ENCODE measurements at regions not wholly inside any gene's neighbourhood (a gene's known extent, or its start where the extent isn't known, plus 50 kb on each side); places are given as distances from the start of the nearest gene placed in this dataset.

DNA sequence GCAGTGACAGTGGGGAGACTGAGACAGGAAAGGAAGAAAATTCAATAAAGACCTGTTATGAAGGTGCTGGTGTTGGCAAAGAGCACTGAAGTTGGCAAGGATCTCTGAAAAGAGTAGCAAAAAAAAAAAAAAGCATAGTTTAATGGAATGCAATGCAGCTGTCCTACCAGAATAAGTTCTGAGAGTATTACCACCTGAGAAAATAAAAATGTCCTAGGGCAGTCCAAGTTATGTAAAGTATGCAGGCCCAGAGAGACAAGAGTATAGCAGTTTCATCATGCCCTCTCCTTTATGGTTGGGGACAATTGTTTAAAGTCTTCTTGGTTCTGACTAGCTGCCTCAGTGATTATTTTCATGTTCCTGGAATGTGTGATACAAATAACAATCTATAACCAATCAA lies 1092.8 kb downstream of the SORCS3 start:
- TF ChIP-seq, protein P1, sequence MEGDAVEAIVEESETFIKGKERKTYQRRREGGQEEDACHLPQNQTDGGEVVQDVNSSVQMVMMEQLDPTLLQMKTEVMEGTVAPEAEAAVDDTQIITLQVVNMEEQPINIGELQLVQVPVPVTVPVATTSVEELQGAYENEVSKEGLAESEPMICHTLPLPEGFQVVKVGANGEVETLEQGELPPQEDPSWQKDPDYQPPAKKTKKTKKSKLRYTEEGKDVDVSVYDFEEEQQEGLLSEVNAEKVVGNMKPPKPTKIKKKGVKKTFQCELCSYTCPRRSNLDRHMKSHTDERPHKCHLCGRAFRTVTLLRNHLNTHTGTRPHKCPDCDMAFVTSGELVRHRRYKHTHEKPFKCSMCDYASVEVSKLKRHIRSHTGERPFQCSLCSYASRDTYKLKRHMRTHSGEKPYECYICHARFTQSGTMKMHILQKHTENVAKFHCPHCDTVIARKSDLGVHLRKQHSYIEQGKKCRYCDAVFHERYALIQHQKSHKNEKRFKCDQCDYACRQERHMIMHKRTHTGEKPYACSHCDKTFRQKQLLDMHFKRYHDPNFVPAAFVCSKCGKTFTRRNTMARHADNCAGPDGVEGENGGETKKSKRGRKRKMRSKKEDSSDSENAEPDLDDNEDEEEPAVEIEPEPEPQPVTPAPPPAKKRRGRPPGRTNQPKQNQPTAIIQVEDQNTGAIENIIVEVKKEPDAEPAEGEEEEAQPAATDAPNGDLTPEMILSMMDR (IDR thresholded peaks at IDR 0.05), result no peak
- TF ChIP-seq POLR2AphosphoS5 (IDR thresholded peaks at IDR 0.05) (no peak), POLR2A (IDR thresholded peaks at IDR 0.05) (no peak)
